Endothelial cell of umbilical vein (primary cell): ENCODE measurements at regions not wholly inside any gene's neighbourhood (a gene's known extent, or its start where the extent isn't known, plus 50 kb on each side); places are given as distances from the start of the nearest gene placed in this dataset.

Experiments
- BruUV-seq: library from RNA; stranded (reverse); fragments of 400-500 nt; replicated peaks from 2 replicates; lab custom pipeline; 2021; lab: Mats Ljungman, UMichigan
- CTCF ChIA-PET: fragments of 300-600, 350-600 bp; sonication (Branson Sonifier 250); formaldehyde crosslinking; loops from one replicate; lab custom pipeline; 2021; ENCODE audit warnings: antibody characterized with exemption, inconsistent platforms; lab: Charles Lee
- POLR2A ChIA-PET: fragments of 300-600, 350-600 bp; sonication (Branson Sonifier 250); formaldehyde crosslinking; loops from one replicate; lab custom pipeline; 2021; ENCODE audit warnings: antibody characterized with exemption, inconsistent platforms; lab: Charles Lee
- DNase-seq: peaks from one replicate; pipeline ENCODE4 v3.0.0-alpha.2; 2011; ENCODE audit warnings: low read depth, low spot score
- FAIRE-seq: peaks from 2 replicates; lab custom pipeline; 2011; peaks lifted over from hg19 to GRCh38; lab: Jason Lieb, UNC
- H2AFZ ChIP-seq: 2 replicates; pipeline ENCODE4 v1.6.0; 2012; ENCODE audit warnings: low read depth, low read length, control low read depth, inconsistent platforms
- H3K27ac ChIP-seq: 2 replicates; pipeline ENCODE4 v1.5.1; 2011; ENCODE audit warnings: low read depth, mild to moderate bottlenecking, control low read depth, low read length, moderate library complexity; ENCODE audit not compliant: insufficient read depth
- H3K27me3 ChIP-seq, 2 experiments: 2 replicates each; pipeline versions ENCODE4 v1.6.0 to v1.6.1; 2011; ENCODE audit warnings: low read length in 2 of 2, mixed read lengths in 1 of 2; ENCODE audit not compliant: control insufficient read depth in 2 of 2, insufficient read depth in 2 of 2
- H3K36me3 ChIP-seq, 2 experiments: 2 replicates in 1 of 2; 3 replicates in 1 of 2; pipeline ENCODE4 v1.5.1; 2011; ENCODE audit warnings: low read length in 2 of 2, mild to moderate bottlenecking in 1 of 2, moderate library complexity in 1 of 2; ENCODE audit not compliant: control insufficient read depth in 2 of 2, insufficient read depth in 2 of 2; ENCODE audit errors: extremely low read depth in 1 of 2
- H3K4me1 ChIP-seq: 3 replicates; pipeline ENCODE4 v1.5.1; 2011; ENCODE audit warnings: mild to moderate bottlenecking, low read length; ENCODE audit not compliant: control insufficient read depth, insufficient read depth; ENCODE audit errors: extremely low read depth
- H3K4me2 ChIP-seq: 2 replicates; pipeline ENCODE4 v1.6.1; 2011; ENCODE audit warnings: low read length, control low read depth, mixed read lengths; ENCODE audit not compliant: insufficient read depth
- H3K4me3 ChIP-seq, 3 experiments: fragments of 200-600 bp in 1 of 3; sonication (generic), shearing (Covaris generic) in 1 of 3; replicated peaks in 1 of 3; 2 replicates each; pipeline ENCODE4 v1.5.1; 2011 to 2016; ENCODE audit warnings: control low read depth in 3 of 3, low read length in 3 of 3, mild to moderate bottlenecking in 2 of 3, inconsistent platforms in 1 of 3, low read depth in 1 of 3, moderate library complexity in 1 of 3; ENCODE audit not compliant: insufficient read depth in 1 of 3
- H3K79me2 ChIP-seq: 2 replicates; pipeline ENCODE4 v1.6.0; 2012; ENCODE audit warnings: low read length, inconsistent platforms; ENCODE audit not compliant: control insufficient read depth, insufficient read depth
- H3K9ac ChIP-seq: replicated peaks from 2 replicates; pipeline ENCODE3; 2011; ENCODE audit warnings: low read length, control low read depth; ENCODE audit not compliant: insufficient read depth; ENCODE audit errors: extremely low read depth
- H3K9me1 ChIP-seq: replicated peaks from 3 replicates; pipeline ENCODE4 v1.6.0; 2011; ENCODE audit warnings: mild to moderate bottlenecking, low read length; ENCODE audit not compliant: control insufficient read depth, insufficient read depth; ENCODE audit errors: extremely low read depth
- H3K9me3 ChIP-seq: replicated peaks from 2 replicates; pipeline ENCODE4 v1.5.1; 2012; ENCODE audit warnings: low read length, inconsistent platforms; ENCODE audit not compliant: control insufficient read depth, insufficient read depth
- H4K20me1 ChIP-seq: replicated peaks from 2 replicates; pipeline ENCODE3; 2011; ENCODE audit warnings: mild to moderate bottlenecking, low read length; ENCODE audit not compliant: control insufficient read depth, insufficient read depth; ENCODE audit errors: extremely low read depth
- EZH2 ChIP-seq: IDR thresholded peaks from 2 replicates; pipeline ENCODE4 v1.6.1; 2012; ENCODE audit warnings: borderline replicate concordance, low read depth, mild to moderate bottlenecking, moderate library complexity, low read length, inconsistent platforms; ENCODE audit not compliant: severe bottlenecking
- FOS ChIP-seq: IDR thresholded peaks from 2 replicates; pipeline ENCODE4 v1.6.1; 2011; ENCODE audit warnings: mild to moderate bottlenecking, low read length, moderate library complexity, borderline replicate concordance; ENCODE audit not compliant: insufficient read depth
- GATA2 ChIP-seq: IDR thresholded peaks from 2 replicates; pipeline ENCODE4 v1.7.0; 2011; ENCODE audit warnings: low read depth, mild to moderate bottlenecking, moderate library complexity, mixed read lengths, low read length; ENCODE audit not compliant: insufficient read length, insufficient read depth
- JUN ChIP-seq: IDR thresholded peaks from 2 replicates; pipeline ENCODE4 v1.6.1; 2011; ENCODE audit warnings: borderline replicate concordance, low read depth; ENCODE audit not compliant: insufficient read length, insufficient read depth
- MYC ChIP-seq: IDR thresholded peaks from one replicate; pipeline ENCODE4 v1.6.1; 2011; ENCODE audit warnings: mild to moderate bottlenecking, low read depth, low read length
- POLR2A ChIP-seq: IDR thresholded peaks from 2 replicates; pipeline ENCODE4 v1.6.1; 2012; ENCODE audit warnings: low read depth, mild to moderate bottlenecking, control low read depth, low read length
- POLR2AphosphoS5 ChIP-seq: IDR thresholded peaks from 2 replicates; pipeline ENCODE4 v1.6.1; 2012; ENCODE audit warnings: low read depth, mild to moderate bottlenecking, control low read depth, low read length, moderate library complexity; ENCODE audit not compliant: insufficient read depth
- dilution Hi-C: fragments of 300-500 bp; cut with MboI; formaldehyde crosslinking; loops from one replicate; pipeline ENCODE4 v1.15.0; 2019; ENCODE audit warnings: low sequenced_read_pairs; ENCODE audit not compliant: extremely low pct_ligation_motif_present
- intact Hi-C: fragments of 100-400 bp; cut with micrococcal nuclease; formaldehyde crosslinking; loops from one replicate; pipeline ENCODE4 v1.10.0; 2022
- TF ChIP-seq, protein P1 (sequence below): IDR thresholded peaks from 2 replicates; pipeline ENCODE4 v1.6.1; 2011; ENCODE audit not compliant: insufficient read depth, insufficient read length
- TF ChIP-seq, protein P2 (sequence below), 2 donors: IDR thresholded peaks; 1 replicate in 1 of 2; 2 replicates in 1 of 2; pipeline ENCODE4 v1.5.1; 2011; ENCODE audit warnings: low read length in 2 of 2, mild to moderate bottlenecking in 2 of 2, moderate library complexity in 2 of 2, control low read depth in 1 of 2, inconsistent platforms in 1 of 2, low read depth in 1 of 2; ENCODE audit not compliant: insufficient read depth in 1 of 2; ENCODE audit errors: extremely low read depth in 1 of 2

DNA sequence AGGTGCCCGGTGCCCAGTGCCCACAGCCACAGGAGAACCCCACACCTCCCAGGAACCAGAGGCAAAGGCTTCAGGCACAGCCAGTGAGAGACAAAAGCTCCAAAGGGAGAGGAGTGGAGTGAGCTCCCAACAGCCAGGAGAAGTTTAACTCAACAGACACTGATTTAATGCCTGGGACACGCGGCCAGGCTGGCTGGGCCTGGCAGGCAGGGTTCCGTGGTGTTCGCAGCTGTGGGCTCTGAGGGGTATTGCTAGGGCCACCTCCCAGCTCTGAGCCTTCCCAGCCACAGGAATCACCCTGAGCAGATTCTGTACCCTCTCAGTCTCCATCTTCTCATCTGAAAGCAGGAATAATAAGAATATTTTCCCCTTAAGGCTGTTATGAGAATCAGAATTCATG lies 222.5 kb downstream of the NPHP4 start:
- no peak for FAIRE-seq
- TF ChIP-seq EZH2: no peak
- TF ChIP-seq POLR2A: no peak
- no peak for TF ChIP-seq GATA2
- no peak for TF ChIP-seq FOS
- no peak for TF ChIP-seq MYC
- TF ChIP-seq, protein P1, sequence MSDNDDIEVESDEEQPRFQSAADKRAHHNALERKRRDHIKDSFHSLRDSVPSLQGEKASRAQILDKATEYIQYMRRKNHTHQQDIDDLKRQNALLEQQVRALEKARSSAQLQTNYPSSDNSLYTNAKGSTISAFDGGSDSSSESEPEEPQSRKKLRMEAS: no peak
- TF ChIP-seq POLR2AphosphoS5: no peak
- no peak for TF ChIP-seq JUN
- TF ChIP-seq, protein P2, sequence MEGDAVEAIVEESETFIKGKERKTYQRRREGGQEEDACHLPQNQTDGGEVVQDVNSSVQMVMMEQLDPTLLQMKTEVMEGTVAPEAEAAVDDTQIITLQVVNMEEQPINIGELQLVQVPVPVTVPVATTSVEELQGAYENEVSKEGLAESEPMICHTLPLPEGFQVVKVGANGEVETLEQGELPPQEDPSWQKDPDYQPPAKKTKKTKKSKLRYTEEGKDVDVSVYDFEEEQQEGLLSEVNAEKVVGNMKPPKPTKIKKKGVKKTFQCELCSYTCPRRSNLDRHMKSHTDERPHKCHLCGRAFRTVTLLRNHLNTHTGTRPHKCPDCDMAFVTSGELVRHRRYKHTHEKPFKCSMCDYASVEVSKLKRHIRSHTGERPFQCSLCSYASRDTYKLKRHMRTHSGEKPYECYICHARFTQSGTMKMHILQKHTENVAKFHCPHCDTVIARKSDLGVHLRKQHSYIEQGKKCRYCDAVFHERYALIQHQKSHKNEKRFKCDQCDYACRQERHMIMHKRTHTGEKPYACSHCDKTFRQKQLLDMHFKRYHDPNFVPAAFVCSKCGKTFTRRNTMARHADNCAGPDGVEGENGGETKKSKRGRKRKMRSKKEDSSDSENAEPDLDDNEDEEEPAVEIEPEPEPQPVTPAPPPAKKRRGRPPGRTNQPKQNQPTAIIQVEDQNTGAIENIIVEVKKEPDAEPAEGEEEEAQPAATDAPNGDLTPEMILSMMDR (IDR thresholded peaks at IDR 0.05; ENCODE audit: extremely low read depth in 1 of 2, insufficient read depth in 1 of 2, low read depth in 1 of 2, low read length in 2 of 2): no peak
- Histone ChIP-seq H3K36me3 (no peaks in the 10 kb centered on the region), H3K9me3 (no peaks in the 10 kb centered on the region), H3K27me3 (no peaks in the 10 kb centered on the region), H3K4me1 (no peaks in the 10 kb centered on the region), H3K27ac (no peak overlapping the region), H3K79me2 (no peaks in the 10 kb centered on the region), H3K9me1 (no peaks in the 10 kb centered on the region), H4K20me1 (no peaks in the 10 kb centered on the region), H2AFZ (no peak overlapping the region), H3K4me3 (no peak overlapping the region), H3K9ac (no peak overlapping the region), H3K4me2 (no peak overlapping the region)
- POLR2A ChIA-PET: no interaction called here
- intact Hi-C loops: no loop called here
- CTCF ChIA-PET: no interaction called here
- no TSS peak for BruUV-seq
- dilution Hi-C loops: no loop called here
- no peak for DNase-seq
